ENCODE measurements at regions not wholly inside any gene's neighbourhood (a gene's known extent, or its start where the extent isn't known, plus 50 kb on each side); places are given as distances from the start of the nearest gene placed in this dataset.
"Not testable (repeated sequence)": the region's sequence is repeated elsewhere in the genome, so short reads cannot be mapped to it uniquely, and the experiment has no call there.

- Histone ChIP-seq H3K4me1 (ENCODE audit: low read length) (peaks cover 13% of the 10 kb centered on the region), H3K9me3 (ENCODE audit: insufficient read depth, low read length) (no peaks in the 10 kb centered on the region), H3K27ac (ENCODE audit: low read length) (no peak overlapping the region), H3K27me3 (ENCODE audit: low read depth, low read length) (no peaks in the 10 kb centered on the region), H2AFZ (ENCODE audit: low read depth, low read length) (no peak overlapping the region), H3K4me2 (ENCODE audit: low read length) (peak overlapping the region; percentile 15), H3K9ac (ENCODE audit: low read length) (no peak overlapping the region), H4K20me1 (ENCODE audit: insufficient read depth, low read length) (no peaks in the 10 kb centered on the region), H3K4me3 (ENCODE audit: low read length) (no peak overlapping the region), H3K36me3 (replicated peaks; ENCODE audit: low read depth, low read length) (no peaks in the 10 kb centered on the region), H3K79me2 (ENCODE audit: low read length) (no peaks in the 10 kb centered on the region)
- TF ChIP-seq EZH2phosphoT487 (IDR thresholded peaks at IDR 0.05; ENCODE audit: low read depth), result no peak
- no peak for TF ChIP-seq CTCF (IDR thresholded peaks at IDR 0.05; ENCODE audit: low read depth, low read length)
These were observed 83.8 kb upstream of the GRIN2A start for GRCh38 chr16:10265770-10266615.

- no peak overlapping the region for H3K27ac ChIP-seq (ENCODE audit: low read length)
- no peaks in the 10 kb centered on the region for H3K9me3 ChIP-seq (ENCODE audit: insufficient read depth, low read length)
- no peaks in the 10 kb centered on the region for H3K79me2 ChIP-seq (ENCODE audit: low read length)
- H3K4me1 ChIP-seq (ENCODE audit: low read length), result peaks cover 13% of the 10 kb centered on the region
- H3K4me2 ChIP-seq (ENCODE audit: low read length), result peak overlapping the region; percentile 15
- TF ChIP-seq CTCF (IDR thresholded peaks at IDR 0.05; ENCODE audit: low read depth, low read length) (no peak), EZH2phosphoT487 (IDR thresholded peaks at IDR 0.05; ENCODE audit: low read depth) (no peak)
- no peaks in the 10 kb centered on the region for H4K20me1 ChIP-seq (ENCODE audit: insufficient read depth, low read length)
- H3K36me3 ChIP-seq (replicated peaks; ENCODE audit: low read depth, low read length), result no peaks in the 10 kb centered on the region
- peak overlapping the region; percentile 24; the same call in 1 of the 2 replicates for H2AFZ ChIP-seq (ENCODE audit: low read depth, low read length)
- no peaks in the 10 kb centered on the region for H3K27me3 ChIP-seq (ENCODE audit: low read depth, low read length)
- H3K4me3 ChIP-seq (ENCODE audit: low read length), result no peak overlapping the region
- H3K9ac ChIP-seq (ENCODE audit: low read length), result no peak overlapping the region
These were observed 84.6 kb upstream of the GRIN2A start for GRCh38 chr16:10266809-10267208.

- no peak overlapping the region for H3K27ac ChIP-seq (ENCODE audit: low read length)
- peaks cover 13% of the 10 kb centered on the region for H3K4me1 ChIP-seq (ENCODE audit: low read length)
- no peak overlapping the region for H3K9ac ChIP-seq (ENCODE audit: low read length)
- TF ChIP-seq CTCF (IDR thresholded peaks at IDR 0.05; ENCODE audit: low read depth, low read length) (no peak), EZH2phosphoT487 (IDR thresholded peaks at IDR 0.05; ENCODE audit: low read depth) (no peak)
- no peak overlapping the region for H2AFZ ChIP-seq (ENCODE audit: low read depth, low read length)
- peaks cover 1% of the 10 kb centered on the region for H3K36me3 ChIP-seq (replicated peaks; ENCODE audit: low read depth, low read length)
- no peak overlapping the region for H3K4me2 ChIP-seq (ENCODE audit: low read length)
- no peaks in the 10 kb centered on the region for H3K9me3 ChIP-seq (ENCODE audit: insufficient read depth, low read length)
- H3K4me3 ChIP-seq (ENCODE audit: low read length), result no peak overlapping the region
- H3K27me3 ChIP-seq (ENCODE audit: low read depth, low read length), result no peaks in the 10 kb centered on the region
- H3K79me2 ChIP-seq (ENCODE audit: low read length), result no peaks in the 10 kb centered on the region
- H4K20me1 ChIP-seq (ENCODE audit: insufficient read depth, low read length), result no peaks in the 10 kb centered on the region
These were observed 87.4 kb upstream of the GRIN2A start for GRCh38 chr16:10269632-10270031.

- H3K9me3 ChIP-seq (ENCODE audit: insufficient read depth, low read length); H3K36me3 ChIP-seq (replicated peaks; ENCODE audit: low read depth, low read length); H3K27me3 ChIP-seq (ENCODE audit: low read depth, low read length); H4K20me1 ChIP-seq (ENCODE audit: insufficient read depth, low read length); H3K79me2 ChIP-seq (ENCODE audit: low read length); H2AFZ ChIP-seq (ENCODE audit: low read depth, low read length); H3K4me3 ChIP-seq (ENCODE audit: low read length); H3K4me2 ChIP-seq (ENCODE audit: low read length); H3K27ac ChIP-seq (ENCODE audit: low read length); H3K9ac ChIP-seq (ENCODE audit: low read length): not testable (repeated sequence)
- H3K4me1 ChIP-seq (ENCODE audit: low read length), result peaks cover 12% of the 10 kb centered on the region
These were observed 90.1 kb upstream of the GRIN2A start for GRCh38 chr16:10272250-10272854.

GRCh38 chr16:10275214-10275996 is 93.2 kb upstream of the GRIN2A start:
- H3K27me3 ChIP-seq (ENCODE audit: low read depth, low read length); H3K4me3 ChIP-seq (ENCODE audit: low read length); H4K20me1 ChIP-seq (ENCODE audit: insufficient read depth, low read length); H3K9me3 ChIP-seq (ENCODE audit: insufficient read depth, low read length); H3K79me2 ChIP-seq (ENCODE audit: low read length); H3K36me3 ChIP-seq (replicated peaks; ENCODE audit: low read depth, low read length): not testable (repeated sequence)
- peaks cover 13% of the 10 kb centered on the region for H3K4me1 ChIP-seq (ENCODE audit: low read length)
- peak overlapping the region; percentile 24 for H3K4me2 ChIP-seq (ENCODE audit: low read length)
- H3K9ac ChIP-seq (ENCODE audit: low read length), result peak overlapping the region; percentile 9; the same call in 1 of the 2 replicates
- peak overlapping the region; percentile 44 for H3K27ac ChIP-seq (ENCODE audit: low read length)
- peak overlapping the region; percentile 78 for H2AFZ ChIP-seq (ENCODE audit: low read depth, low read length)
